NCI-H1417 (cell line): ENCODE measurements at regions not wholly inside any gene's neighbourhood (a gene's known extent, or its start where the extent isn't known, plus 50 kb on each side); places are given as distances from the start of the nearest gene placed in this dataset.
"Not testable (repeated sequence)": the region's sequence is repeated elsewhere in the genome, so short reads cannot be mapped to it uniquely, and the experiment has no call there.

Source experiments
- DNase-seq, 3 experiments: peaks; one replicate each; lab custom pipeline; 2025; lab: John Stamatoyannopoulos, UW

GRCh38 chr6:72533606-72534005 lies 88.3 kb upstream of the KCNQ5 start:
- DNase-seq = no peak

GRCh38 chr6:72534236-72534635 lies 87.6 kb upstream of the KCNQ5 start:
- no peak for DNase-seq

DNA sequence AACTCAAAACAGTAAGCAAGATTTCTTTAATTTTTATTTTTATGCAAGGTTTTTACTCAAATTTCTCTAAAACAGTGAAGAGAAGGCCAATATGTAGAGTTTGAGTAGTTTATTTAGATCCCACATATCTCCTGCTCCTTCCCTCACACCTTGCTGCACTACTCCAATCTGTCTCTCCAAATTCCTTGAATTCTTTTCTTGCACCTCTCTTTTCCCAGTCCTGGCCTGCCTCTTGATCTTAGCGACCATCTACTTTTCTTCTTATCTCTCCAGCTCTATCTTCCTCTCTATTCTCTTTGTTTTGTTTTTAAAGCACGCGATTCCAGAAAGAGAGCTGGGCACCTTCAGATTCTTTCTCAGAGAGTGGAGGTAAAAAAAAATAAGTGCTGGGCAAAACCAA lies 86.7 kb upstream of the KCNQ5 start:
- DNase-seq = no peak

DNA sequence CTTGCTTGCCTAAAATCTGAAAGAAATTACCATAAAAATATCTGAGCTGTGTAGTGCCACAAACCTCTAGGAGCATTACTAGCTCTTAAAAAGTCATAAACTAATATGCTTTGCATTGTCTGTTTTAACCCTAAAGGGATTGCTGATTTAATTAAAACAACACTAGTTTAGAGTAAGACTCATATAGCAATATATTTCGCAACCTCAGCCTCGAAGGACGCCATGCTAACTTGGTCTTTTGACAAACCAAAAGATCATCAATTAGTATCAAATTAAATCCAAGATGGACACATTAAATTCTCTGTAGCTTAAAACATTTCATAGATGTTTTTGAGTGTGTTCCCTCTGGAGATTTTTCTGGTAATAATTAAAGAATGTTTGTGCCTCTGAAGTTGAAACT lies 74.8 kb upstream of the KCNQ5 start:
- no peak for DNase-seq

- peak in 1 of 3 experiments; percentile 6 for DNase-seq
Measured at GRCh38 chr6:72551470-72551869, 70.4 kb upstream of the KCNQ5 start.

DNA sequence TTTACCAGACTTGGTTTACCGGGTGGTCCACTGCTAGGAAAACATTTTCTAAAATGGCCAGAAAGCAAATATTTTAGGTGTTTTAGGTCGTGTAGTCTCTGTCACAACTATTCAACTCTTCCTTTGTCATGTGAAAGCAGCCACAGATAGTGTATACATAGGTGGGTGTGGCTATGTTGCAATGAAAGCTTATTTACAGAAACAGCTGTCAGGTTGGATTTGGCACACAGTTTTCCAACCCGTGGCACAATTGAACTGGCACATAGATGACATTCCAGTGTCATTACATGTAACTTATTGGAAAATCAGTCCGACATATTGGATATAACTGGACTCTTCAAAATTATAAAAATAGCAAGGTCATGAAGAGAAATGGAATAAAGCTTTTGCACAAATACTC lies 68.9 kb upstream of the KCNQ5 start:
- DNase-seq = peak in 2 of 3 experiments; percentile 23 to 45

DNA sequence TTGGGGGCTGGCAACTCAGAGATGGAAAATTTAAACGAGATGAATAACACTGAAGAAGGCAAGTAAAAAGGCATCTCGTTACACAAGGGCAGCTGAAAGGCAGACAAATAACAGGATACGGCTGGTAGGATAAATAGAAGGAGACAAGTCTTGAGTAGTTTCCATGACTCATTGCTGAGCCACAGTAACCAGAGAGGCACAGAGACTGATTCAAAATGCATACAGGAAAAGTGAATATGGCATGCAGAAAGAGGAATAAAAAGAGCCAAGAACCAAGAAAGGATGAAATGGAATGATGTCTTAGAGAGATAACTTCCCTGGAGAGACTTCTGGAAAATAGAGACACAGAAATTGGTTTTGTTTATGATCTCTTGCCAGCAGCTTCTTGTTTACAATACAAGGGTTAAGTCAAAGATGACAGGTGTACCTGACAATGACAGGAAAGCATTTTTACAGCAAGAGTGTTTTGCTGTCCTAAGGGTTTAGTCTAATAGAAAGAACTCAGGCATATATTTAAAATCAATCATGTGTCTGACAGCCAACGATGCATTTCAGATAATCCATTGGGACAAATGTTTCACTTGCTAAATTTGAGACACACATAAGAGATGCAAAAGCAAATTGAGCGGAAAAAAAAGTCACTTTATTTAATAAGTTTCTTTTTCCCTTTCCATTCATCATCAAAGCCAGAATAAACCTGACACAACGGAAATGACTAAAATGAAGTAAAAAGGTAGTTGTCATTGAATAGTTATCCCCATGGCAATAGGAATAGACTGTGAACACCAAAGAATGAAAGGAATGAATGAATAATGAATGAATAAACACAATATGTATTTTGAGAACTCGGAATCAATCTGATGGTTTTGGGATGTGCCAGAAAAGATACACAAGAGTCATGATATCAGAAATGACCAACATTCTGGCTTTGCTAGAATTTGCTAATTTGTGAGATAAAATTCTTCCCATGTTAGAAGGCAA lies 68.0 kb upstream of the KCNQ5 start:
- peak; percentile 51 to 80 (median 66) for DNase-seq

- no peak for DNase-seq
Measured at GRCh38 chr6:72554761-72555221, 67.1 kb upstream of the KCNQ5 start.

GRCh38 chr6:72559067-72559466 lies 62.8 kb upstream of the KCNQ5 start:
- DNase-seq = no peak

GRCh38 chr6:72559555-72559954 lies 62.3 kb upstream of the KCNQ5 start:
- DNase-seq = no peak

- DNase-seq = no peak
Measured at GRCh38 chr6:72560721-72561593, 60.9 kb upstream of the KCNQ5 start.

DNA sequence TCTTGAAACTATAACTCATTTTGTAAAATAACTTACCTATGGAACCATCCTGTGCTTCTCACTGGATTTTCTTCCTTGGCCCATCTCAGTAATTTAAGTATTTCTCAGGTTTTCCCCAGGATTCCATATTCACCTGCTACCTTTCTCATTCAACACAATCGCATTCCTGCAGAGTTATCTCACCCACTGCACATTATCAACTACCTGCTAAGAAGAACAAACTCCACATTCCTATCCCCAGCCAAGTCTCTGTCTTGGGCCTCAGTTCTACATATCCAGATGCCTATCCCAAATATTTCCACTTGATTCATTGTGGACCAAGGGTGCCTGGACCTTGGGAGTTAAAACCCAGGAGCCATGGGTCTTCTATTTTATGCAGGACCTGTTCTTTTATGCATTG lies 60.2 kb upstream of the KCNQ5 start:
- no peak for DNase-seq

GRCh38 chr6:72564231-72564630 lies 57.6 kb upstream of the KCNQ5 start:
- DNase-seq = no peak

DNA sequence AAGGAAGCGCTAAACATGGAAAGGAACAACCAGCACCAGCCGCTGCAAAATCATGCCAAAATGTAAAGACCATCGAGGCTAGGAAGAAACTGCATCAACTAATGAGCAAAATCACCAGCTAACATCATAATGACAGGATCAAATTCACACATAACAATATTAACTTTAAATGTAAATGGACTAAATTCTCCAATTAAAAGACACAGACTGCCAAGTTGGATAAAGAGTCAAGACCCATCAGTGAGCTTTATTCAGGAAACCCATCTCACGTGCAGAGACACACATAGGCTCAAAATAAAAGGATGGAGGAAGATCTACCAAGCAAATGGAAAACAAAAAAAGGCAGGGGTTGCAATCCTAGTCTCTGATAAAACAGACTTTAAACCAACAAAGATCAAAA lies 49.9 kb upstream of the KCNQ5 start:
- DNase-seq = not testable (repeated sequence)
